ELR (cell line): ENCODE measurements at regions not wholly inside any gene's neighbourhood (a gene's known extent, or its start where the extent isn't known, plus 50 kb on each side); places are given as distances from the start of the nearest gene placed in this dataset.

Experiments used
- DNase-seq: peaks from one replicate; pipeline ENCODE4 v3.0.0-alpha.2; 2015; ENCODE audit warnings: low read depth

DNA sequence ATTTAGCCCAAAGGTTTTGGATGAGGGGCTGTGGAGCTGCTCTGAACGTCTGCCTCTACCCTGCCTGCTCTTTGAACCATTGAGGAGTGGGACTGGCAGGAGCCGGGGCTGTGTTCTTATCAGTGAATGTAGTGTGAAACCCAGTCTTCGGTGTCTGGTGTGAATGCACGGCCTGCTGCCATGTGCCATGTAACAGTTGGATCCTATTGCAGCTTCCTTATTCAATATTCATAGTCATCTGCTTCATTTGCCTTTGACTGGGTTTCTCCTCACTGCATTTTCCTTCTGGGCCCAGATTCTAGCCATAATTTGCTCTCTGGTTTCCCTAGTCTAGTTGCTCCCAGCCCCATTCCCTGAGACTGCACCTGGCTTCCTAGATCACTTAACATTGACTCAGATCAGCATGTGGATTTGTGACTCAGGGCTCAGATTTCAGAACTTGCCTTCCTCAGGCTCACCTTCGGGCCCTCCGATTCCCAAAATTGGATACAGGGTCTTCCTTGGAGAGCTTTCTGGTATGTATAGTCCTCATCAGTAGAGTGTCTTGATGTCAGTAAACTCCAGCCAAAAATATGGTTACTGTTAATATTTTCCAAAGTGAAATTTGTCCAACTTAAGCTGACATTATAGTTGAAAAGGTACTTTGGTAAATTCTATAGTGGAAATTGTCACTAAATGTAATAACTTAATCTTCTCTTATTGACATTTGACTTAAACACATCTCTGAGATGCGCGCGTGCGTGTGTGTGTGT, 94.0 kb upstream of the DDIT4L start:
- no peak for DNase-seq

DNA sequence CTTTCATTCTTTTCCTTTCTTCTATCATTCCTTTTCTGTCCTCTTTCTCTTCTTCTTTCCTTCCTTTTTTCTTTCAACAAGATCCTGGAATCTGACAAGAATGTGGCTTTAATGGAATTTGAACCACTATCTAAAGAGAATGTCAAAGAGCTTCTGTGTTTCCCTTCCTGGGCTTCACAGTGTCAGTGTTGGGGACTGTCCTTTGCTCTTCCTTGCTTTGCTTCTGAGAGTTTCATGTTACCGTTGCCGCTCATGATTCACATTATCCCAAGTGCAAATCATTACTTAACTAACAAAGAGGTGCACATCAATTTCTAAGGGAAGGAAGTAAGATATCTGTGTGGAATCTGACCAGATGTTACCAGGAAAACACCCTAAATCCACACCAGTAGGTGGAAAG, 90.5 kb upstream of the DDIT4L start:
- DNase-seq, result no peak

DNA sequence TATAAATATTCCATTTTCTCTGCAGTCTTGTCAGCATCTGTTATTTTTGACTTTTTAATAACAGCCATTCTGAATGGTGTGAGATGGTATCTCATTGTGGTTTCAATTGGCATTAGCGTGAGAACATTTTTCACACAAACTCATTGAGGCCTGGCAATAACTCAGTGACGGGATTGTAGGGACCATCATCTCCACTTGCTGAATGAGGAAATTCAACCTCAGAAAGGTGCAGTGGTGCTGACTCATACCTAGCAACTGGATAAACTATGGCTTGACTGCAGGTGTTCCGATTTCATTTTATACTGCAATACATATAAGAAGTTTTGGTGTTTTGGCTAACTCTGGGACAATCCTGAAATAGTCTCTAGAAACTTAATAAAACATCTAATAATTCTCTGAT, 88.3 kb upstream of the DDIT4L start:
- DNase-seq, result no peak

- DNase-seq, result no peak
Measured at GRCh38 chr4:100269446-100269845, 79.2 kb upstream of the DDIT4L start.

- no peak for DNase-seq
Measured at GRCh38 chr4:100268789-100269188, 78.5 kb upstream of the DDIT4L start.

DNA sequence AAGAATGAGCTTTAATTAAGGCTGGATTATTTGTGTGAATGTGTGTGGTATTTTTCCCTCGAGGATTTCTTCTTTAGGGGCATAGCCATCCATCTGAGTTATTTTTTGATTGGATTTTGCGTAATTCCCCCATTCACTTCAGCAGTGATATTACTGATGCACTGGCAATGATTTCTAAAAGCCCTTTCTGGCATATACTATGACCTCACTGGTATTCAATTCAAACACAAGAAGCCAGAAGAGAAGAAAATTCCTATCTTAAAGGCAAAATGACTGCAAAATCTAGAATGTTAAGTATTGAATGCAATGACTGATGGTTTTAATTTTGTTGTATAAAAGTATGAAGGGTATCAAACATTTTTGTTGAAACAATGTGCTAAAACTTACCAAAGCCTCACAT, 71.1 kb upstream of the DDIT4L start:
- no peak for DNase-seq

- DNase-seq, result no peak
Measured at GRCh38 chr4:100258675-100259074, 68.4 kb upstream of the DDIT4L start.

GRCh38 chr4:100257567-100257966, 67.3 kb upstream of the DDIT4L start:
- DNase-seq, result peak; percentile 30

GRCh38 chr4:100254237-100254636, 64.0 kb upstream of the DDIT4L start:
- no peak for DNase-seq

DNA sequence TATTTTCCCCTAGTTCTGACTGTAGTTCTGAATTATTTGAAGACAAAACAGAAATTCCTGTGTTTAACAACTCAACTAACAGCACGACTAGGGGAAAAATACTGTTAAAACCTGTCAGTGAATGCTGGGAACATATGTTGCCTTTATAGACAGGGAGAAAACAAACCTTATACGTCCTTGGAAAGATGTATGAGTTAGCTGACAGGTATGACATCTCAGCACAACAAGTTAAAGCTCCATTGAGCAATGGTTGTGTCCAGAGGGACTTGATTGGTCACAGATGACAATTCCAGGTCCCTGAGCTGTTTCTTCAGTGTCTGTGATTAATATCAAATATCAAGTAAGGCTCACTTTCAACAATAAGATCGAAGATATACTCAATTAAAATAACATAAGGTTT, 58.2 kb upstream of the DDIT4L start:
- DNase-seq, result no peak

DNA sequence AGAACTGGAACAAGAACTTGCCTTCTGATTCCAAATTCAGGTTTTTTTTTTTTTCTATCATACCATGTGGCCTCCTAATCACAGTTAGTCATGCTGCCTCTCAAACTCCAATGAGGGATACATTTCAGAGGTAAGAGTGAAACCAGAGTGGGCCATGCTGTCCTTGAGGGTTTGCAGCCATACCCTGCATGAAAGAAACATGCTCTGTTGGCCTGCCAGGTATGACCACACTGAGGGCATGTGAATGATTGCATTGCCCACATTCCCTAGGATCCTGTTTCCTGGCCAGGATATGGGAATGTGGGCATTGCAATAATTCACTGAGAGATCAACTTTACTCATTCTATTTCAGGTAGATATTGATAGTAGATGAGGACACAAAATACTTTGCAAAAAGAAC, 56.4 kb upstream of the DDIT4L start:
- no peak for DNase-seq

GRCh38 chr4:100244347-100244746, 54.1 kb upstream of the DDIT4L start:
- DNase-seq, result no peak
